ENCODE measurements at regions not wholly inside any gene's neighbourhood (a gene's known extent, or its start where the extent isn't known, plus 50 kb on each side); places are given as distances from the start of the nearest gene placed in this dataset.

DNA sequence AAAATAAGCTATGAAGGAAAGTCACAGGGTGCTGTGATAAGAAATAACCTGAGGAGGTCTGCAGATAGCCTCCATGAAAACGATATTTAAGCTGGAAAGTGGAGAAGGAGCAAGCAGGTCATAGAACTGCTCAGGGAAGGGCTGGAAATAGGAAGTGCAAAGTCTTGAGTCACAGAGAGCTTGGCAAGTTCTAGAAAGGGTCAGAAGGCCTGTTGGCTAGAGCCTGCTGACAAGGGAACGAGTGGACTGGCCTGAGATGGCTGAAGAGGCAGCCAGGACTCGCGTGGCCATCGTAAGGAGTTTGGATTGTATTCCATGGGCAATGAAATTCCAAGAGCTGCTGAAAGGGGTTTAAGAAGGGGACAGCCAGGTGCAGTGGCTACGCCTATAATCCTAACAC, 64.7 kb upstream of the IL12A start:
- DNase-seq, result no peak
- peaks cover 0 to 2% of the 10 kb centered on the region in 2 donors for H3K9me3 Mint-ChIP-seq
- intact Hi-C loops (cut with micrococcal nuclease), result no loop called here

DNA sequence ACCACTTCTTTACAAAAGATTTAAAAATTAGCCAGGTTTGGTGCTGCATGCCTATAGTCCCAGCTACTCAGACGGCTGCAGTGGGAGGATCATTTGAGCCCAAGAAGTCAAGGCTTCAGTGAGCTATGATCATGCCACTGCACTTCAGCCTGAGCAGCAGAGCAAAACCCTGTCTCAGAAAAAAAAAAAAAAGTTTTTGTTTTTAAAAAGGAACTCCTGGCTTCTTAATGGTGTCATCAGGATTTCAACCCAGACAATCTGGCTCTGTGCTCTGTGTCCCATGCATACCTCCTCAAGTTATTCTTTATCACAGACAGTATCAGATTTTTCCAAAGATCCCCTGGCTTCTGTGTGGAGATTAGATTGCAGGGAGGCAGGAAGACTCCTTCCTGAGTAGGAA, 64.2 kb upstream of the IL12A start:
- Histone ChIP-seq H3K9me3 (ENCODE audit: control insufficient read depth, insufficient read depth, low read length) (no peaks in the 10 kb centered on the region), H3K4me1 (ENCODE audit: control insufficient read depth, insufficient read depth, low read length) (peaks cover 3% of the 10 kb centered on the region), H3K27me3 (ENCODE audit: control insufficient read depth, insufficient read depth, low read length) (no peaks in the 10 kb centered on the region), H3K27ac (ENCODE audit: low read length) (no peak overlapping the region), H3K4me3 (ENCODE audit: low read length) (no peak overlapping the region), H3K36me3 (ENCODE audit: control insufficient read depth, insufficient read depth, low read length) (no peaks in the 10 kb centered on the region)
- H3K4me3 Mint-ChIP-seq, result no peak overlapping the region
- DNase-seq, result no peak
- WGBS (ENCODE audit: insufficient coverage), result 83% methylated on average over 1 of the region's 1 CpG
- no peaks in the 10 kb centered on the region for H3K4me1 Mint-ChIP-seq
- TF ChIP-seq, protein P1, sequence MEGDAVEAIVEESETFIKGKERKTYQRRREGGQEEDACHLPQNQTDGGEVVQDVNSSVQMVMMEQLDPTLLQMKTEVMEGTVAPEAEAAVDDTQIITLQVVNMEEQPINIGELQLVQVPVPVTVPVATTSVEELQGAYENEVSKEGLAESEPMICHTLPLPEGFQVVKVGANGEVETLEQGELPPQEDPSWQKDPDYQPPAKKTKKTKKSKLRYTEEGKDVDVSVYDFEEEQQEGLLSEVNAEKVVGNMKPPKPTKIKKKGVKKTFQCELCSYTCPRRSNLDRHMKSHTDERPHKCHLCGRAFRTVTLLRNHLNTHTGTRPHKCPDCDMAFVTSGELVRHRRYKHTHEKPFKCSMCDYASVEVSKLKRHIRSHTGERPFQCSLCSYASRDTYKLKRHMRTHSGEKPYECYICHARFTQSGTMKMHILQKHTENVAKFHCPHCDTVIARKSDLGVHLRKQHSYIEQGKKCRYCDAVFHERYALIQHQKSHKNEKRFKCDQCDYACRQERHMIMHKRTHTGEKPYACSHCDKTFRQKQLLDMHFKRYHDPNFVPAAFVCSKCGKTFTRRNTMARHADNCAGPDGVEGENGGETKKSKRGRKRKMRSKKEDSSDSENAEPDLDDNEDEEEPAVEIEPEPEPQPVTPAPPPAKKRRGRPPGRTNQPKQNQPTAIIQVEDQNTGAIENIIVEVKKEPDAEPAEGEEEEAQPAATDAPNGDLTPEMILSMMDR (IDR thresholded peaks at IDR 0.05), result no peak
- intact Hi-C loops (cut with micrococcal nuclease), result no loop called here
- H3K9me3 Mint-ChIP-seq, result peaks cover 0 to 2% of the 10 kb centered on the region in 2 donors
- peaks cover 0 to 8% of the 10 kb centered on the region in 2 donors for H3K27me3 Mint-ChIP-seq (ENCODE audit: low read depth in 2 of 2)
- no peak overlapping the region for H3K27ac Mint-ChIP-seq
- H3K36me3 Mint-ChIP-seq, result no peaks in the 10 kb centered on the region
- no peak for ATAC-seq

More for the DNA sequence above, 64.7 kb upstream of the IL12A start:
- peaks cover 3% of the 10 kb centered on the region for H3K4me1 ChIP-seq (ENCODE audit: control insufficient read depth, insufficient read depth, low read length)
- no peaks in the 10 kb centered on the region for H3K9me3 ChIP-seq (ENCODE audit: control insufficient read depth, insufficient read depth, low read length)
- 79% methylated on average over 6 of the region's 6 CpGs for WGBS (ENCODE audit: insufficient coverage)
- Mint-ChIP-seq H3K36me3 (no peaks in the 10 kb centered on the region), H3K4me3 (no peak overlapping the region), H3K27ac (no peak overlapping the region), H3K4me1 (no peaks in the 10 kb centered on the region), H3K27me3 (ENCODE audit: low read depth in 2 of 2) (peaks cover 0 to 8% of the 10 kb centered on the region in 2 donors)
- TF ChIP-seq, protein P1 (IDR thresholded peaks at IDR 0.05), result no peak
- no peak overlapping the region for H3K27ac ChIP-seq (ENCODE audit: low read length)
- no peaks in the 10 kb centered on the region for H3K36me3 ChIP-seq (ENCODE audit: control insufficient read depth, insufficient read depth, low read length)
- no peak for ATAC-seq
- no peaks in the 10 kb centered on the region for H3K27me3 ChIP-seq (ENCODE audit: control insufficient read depth, insufficient read depth, low read length)
- H3K4me3 ChIP-seq (ENCODE audit: low read length), result no peak overlapping the region

DNA sequence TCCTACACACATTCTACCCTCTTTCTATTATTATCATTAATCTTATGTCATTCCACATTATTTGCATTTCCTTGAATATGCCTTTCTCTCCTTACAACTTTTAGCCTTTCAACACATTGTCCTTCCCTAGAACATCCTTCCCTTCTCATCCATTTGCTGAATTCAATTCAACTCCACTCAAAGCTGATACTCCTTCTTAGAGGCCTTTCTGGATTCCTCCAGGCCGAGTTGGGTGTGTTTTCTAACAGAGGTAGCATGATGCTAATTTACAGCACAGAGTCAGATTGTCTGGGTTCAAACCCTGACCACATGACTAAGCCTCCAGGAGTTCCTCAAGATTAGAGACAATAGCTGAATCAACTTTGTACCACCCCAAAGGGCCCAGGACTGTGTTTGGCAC, 63.4 kb upstream of the IL12A start:
- TF ChIP-seq, protein P1 (IDR thresholded peaks at IDR 0.05), result no peak
- Histone ChIP-seq H3K4me3 (ENCODE audit: low read length) (no peak overlapping the region), H3K27me3 (ENCODE audit: control insufficient read depth, insufficient read depth, low read length) (no peaks in the 10 kb centered on the region), H3K36me3 (ENCODE audit: control insufficient read depth, insufficient read depth, low read length) (no peaks in the 10 kb centered on the region), H3K4me1 (ENCODE audit: control insufficient read depth, insufficient read depth, low read length) (peaks cover 3% of the 10 kb centered on the region), H3K27ac (ENCODE audit: low read length) (no peak overlapping the region), H3K9me3 (ENCODE audit: control insufficient read depth, insufficient read depth, low read length) (no peaks in the 10 kb centered on the region)
- ATAC-seq (no peak), DNase-seq (no peak)
- intact Hi-C loops (cut with micrococcal nuclease), result no loop called here
- 100% methylated on average over 1 of the region's 1 CpG for WGBS (ENCODE audit: insufficient coverage)
- no peaks in the 10 kb centered on the region for H3K4me1 Mint-ChIP-seq
- no peak overlapping the region for H3K4me3 Mint-ChIP-seq
- no peaks in the 10 kb centered on the region for H3K36me3 Mint-ChIP-seq
- peaks cover 0 to 3% of the 10 kb centered on the region in 2 donors for H3K27me3 Mint-ChIP-seq (ENCODE audit: low read depth in 2 of 2)
- H3K27ac Mint-ChIP-seq, result no peak overlapping the region
- no peaks in the 10 kb centered on the region for H3K9me3 Mint-ChIP-seq

DNA sequence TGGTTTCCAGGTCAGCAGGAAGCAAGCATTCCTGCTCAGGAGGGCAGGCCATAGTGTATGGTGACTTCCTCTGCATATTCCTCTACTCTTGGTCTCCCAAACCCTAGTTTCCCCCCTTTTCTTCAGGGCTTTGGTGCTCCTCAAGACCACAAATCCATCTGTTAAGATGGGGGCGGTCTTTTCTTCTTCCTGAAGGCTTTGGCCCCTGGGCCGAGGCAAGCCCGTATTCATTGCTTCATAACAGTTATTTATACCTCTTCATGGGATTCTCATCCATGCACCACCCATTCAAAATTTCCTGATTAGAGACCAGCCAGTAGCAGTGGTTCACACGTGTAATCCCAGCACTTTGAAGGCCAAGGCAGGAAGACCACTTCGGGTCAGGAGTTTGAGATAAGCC, 62.1 kb upstream of the IL12A start:
- no peak overlapping the region for H3K4me3 Mint-ChIP-seq
- intact Hi-C loops (cut with micrococcal nuclease), result no loop called here
- ATAC-seq (no peak), DNase-seq (no peak)
- peaks cover 3% of the 10 kb centered on the region for H3K4me1 ChIP-seq (ENCODE audit: control insufficient read depth, insufficient read depth, low read length)
- H3K4me3 ChIP-seq (ENCODE audit: low read length), result no peak overlapping the region
- TF ChIP-seq, protein P1 (IDR thresholded peaks at IDR 0.05), result no peak
- H3K36me3 Mint-ChIP-seq, result no peaks in the 10 kb centered on the region
- H3K9me3 ChIP-seq (ENCODE audit: control insufficient read depth, insufficient read depth, low read length), result no peaks in the 10 kb centered on the region
- no peak overlapping the region for H3K27ac ChIP-seq (ENCODE audit: low read length)
- H3K27ac Mint-ChIP-seq, result no peak overlapping the region
- H3K27me3 Mint-ChIP-seq (ENCODE audit: low read depth in 2 of 2), result no peaks in the 10 kb centered on the region
- no peaks in the 10 kb centered on the region for H3K4me1 Mint-ChIP-seq
- no peaks in the 10 kb centered on the region for H3K36me3 ChIP-seq (ENCODE audit: control insufficient read depth, insufficient read depth, low read length)
- no peaks in the 10 kb centered on the region for H3K27me3 ChIP-seq (ENCODE audit: control insufficient read depth, insufficient read depth, low read length)
- WGBS (ENCODE audit: insufficient coverage), result 90% methylated on average over 5 of the region's 5 CpGs
- no peaks in the 10 kb centered on the region for H3K9me3 Mint-ChIP-seq

Measured in natural killer cell (primary cell).